GM23338 (cell line): ENCODE measurements at regions not wholly inside any gene's neighbourhood (a gene's known extent, or its start where the extent isn't known, plus 50 kb on each side); places are given as distances from the start of the nearest gene placed in this dataset.

Experiments used
- ATAC-seq: fragments of 200-7000 bp; cut with Tn5 transposase; 3 replicates; pipeline ENCODE4 v1.9.1; 2020
- DNase-seq: peaks from one replicate; pipeline ENCODE4 v3.0.0-alpha.2; 2015; ENCODE audit warnings: low spot score
- H2AFZ ChIP-seq: fragments of 200-600 bp; sonication (generic); 2 replicates; pipeline ENCODE4 v1.8.0; 2016; ENCODE audit warnings: antibody characterized with exemption, mild to moderate bottlenecking, moderate library complexity
- H3F3A ChIP-seq: fragments of 200-600 bp; sonication (generic); replicated peaks from 2 replicates; pipeline ENCODE4 v1.8.0; 2017; ENCODE audit warnings: antibody characterized with exemption, mixed run types, low read depth
- H3K27ac ChIP-seq: fragments of 200-600 bp; sonication (generic); 2 replicates; pipeline ENCODE4 v1.6.1; 2016; ENCODE audit warnings: low read depth
- H3K27me3 ChIP-seq: fragments of 200-600 bp; sonication (generic); 2 replicates; pipeline ENCODE4 v1.8.0; 2016; ENCODE audit warnings: mild to moderate bottlenecking, mixed run types, moderate library complexity; ENCODE audit not compliant: insufficient read depth
- H3K36me3 ChIP-seq: fragments of 200-600 bp; sonication (generic); 2 replicates; pipeline ENCODE4 v1.8.0; 2016; ENCODE audit warnings: mild to moderate bottlenecking; ENCODE audit not compliant: insufficient read depth
- H3K4me1 ChIP-seq: fragments of 200-600 bp; sonication (generic); 2 replicates; pipeline ENCODE4 v1.8.0; 2016; ENCODE audit warnings: mild to moderate bottlenecking, moderate library complexity; ENCODE audit not compliant: insufficient read depth
- H3K4me2 ChIP-seq: fragments of 200-600 bp; sonication (generic); 2 replicates; pipeline ENCODE4 v1.7.1; 2017; ENCODE audit warnings: mixed run types
- H3K4me3 ChIP-seq: fragments of 200-600 bp; sonication (generic); 2 replicates; pipeline ENCODE4 v1.6.1; 2016; ENCODE audit warnings: mixed run types
- H3K79me2 ChIP-seq: fragments of 200-600 bp; sonication (generic); replicated peaks from 2 replicates; pipeline ENCODE4 v1.8.0; 2017; ENCODE audit warnings: mild to moderate bottlenecking; ENCODE audit not compliant: insufficient read depth
- H3K9me2 ChIP-seq: fragments of 200-600 bp; sonication (generic); 2 replicates; pipeline ENCODE4 v1.8.0; 2017; ENCODE audit not compliant: insufficient read depth
- H4K20me1 ChIP-seq: fragments of 200-600 bp; sonication (generic); replicated peaks from 2 replicates; pipeline ENCODE4 v1.8.0; 2017; ENCODE audit warnings: mild to moderate bottlenecking; ENCODE audit not compliant: insufficient read depth
- H3K27ac Mint-ChIP-seq: 2 replicates; pipeline ENCODE4 v1.8.0; 2020; ENCODE audit warnings: inconsistent platforms, mild to moderate bottlenecking, moderate library complexity, mixed read lengths
- H3K27me3 Mint-ChIP-seq: 3 replicates; pipeline ENCODE4 v1.8.0; 2022; ENCODE audit warnings: low read depth, mild to moderate bottlenecking, moderate library complexity, mixed read lengths, inconsistent platforms; ENCODE audit not compliant: insufficient read depth, poor library complexity
- H3K36me3 Mint-ChIP-seq: 3 replicates; pipeline ENCODE4 v1.8.0; 2021; ENCODE audit warnings: low read depth, mild to moderate bottlenecking, inconsistent platforms, moderate library complexity, mixed read lengths
- H3K4me1 Mint-ChIP-seq: 3 replicates; pipeline ENCODE4 v1.8.0; 2020; ENCODE audit warnings: mild to moderate bottlenecking, inconsistent platforms, mixed read lengths
- H3K4me3 Mint-ChIP-seq: 3 replicates; pipeline ENCODE4 v1.8.0; 2021; ENCODE audit warnings: moderate library complexity, mild to moderate bottlenecking, inconsistent platforms, mixed read lengths
- H3K9me3 Mint-ChIP-seq: 3 replicates; pipeline ENCODE4 v1.8.0; 2020; ENCODE audit warnings: moderate library complexity, mild to moderate bottlenecking, inconsistent platforms, mixed read lengths
- CREB1 ChIP-seq: fragments of 250-450 bp; sonication (Bioruptor Pico); IDR thresholded peaks from 2 replicates; pipeline ENCODE4 v1.5.0; 2020; ENCODE audit warnings: low read depth, mild to moderate bottlenecking, moderate library complexity
- CTCF ChIP-seq, 2 experiments: fragments of 200-600 bp in 1 of 2; sonication (generic) in 1 of 2; conservative IDR thresholded peaks; 2 replicates each; pipeline versions ENCODE4 v1.5.1 to v1.6.1; 2016 to 2017; ENCODE audit warnings: antibody characterized with exemption in 2 of 2, low read depth in 2 of 2, mild to moderate bottlenecking in 2 of 2, moderate library complexity in 1 of 2
- ETS1 ChIP-seq: IDR thresholded peaks from 2 replicates; pipeline ENCODE4 v1.6.1; 2016; ENCODE audit warnings: antibody characterized with exemption
- EZH2 ChIP-seq: fragments of 200-600 bp; sonication (generic); IDR thresholded peaks from one replicate; pipeline ENCODE4 v1.8.0; 2017; ENCODE audit warnings: antibody characterized with exemption, mild to moderate bottlenecking, low read depth; ENCODE audit not compliant: unreplicated experiment
- EZH2phosphoT487 ChIP-seq: fragments of 200-600 bp; sonication (generic); IDR thresholded peaks from one replicate; pipeline ENCODE4 v1.8.1; 2018; ENCODE audit warnings: antibody characterized with exemption; ENCODE audit not compliant: unreplicated experiment
- JUNB ChIP-seq: IDR thresholded peaks from one replicate; pipeline ENCODE4 v1.6.1; 2016; ENCODE audit warnings: antibody characterized with exemption; ENCODE audit not compliant: unreplicated experiment
- NANOG ChIP-seq: IDR thresholded peaks from 2 replicates; pipeline ENCODE4 v1.6.1; 2016; ENCODE audit warnings: antibody characterized with exemption, borderline replicate concordance
- POLR2AphosphoS5 ChIP-seq: IDR thresholded peaks from 2 replicates; pipeline ENCODE4 v1.6.1; 2016; ENCODE audit warnings: antibody characterized with exemption, low read depth
- REST ChIP-seq: IDR thresholded peaks from one replicate; pipeline ENCODE4 v1.6.1; 2018; ENCODE audit warnings: antibody characterized with exemption; ENCODE audit not compliant: unreplicated experiment
- STAT1 ChIP-seq: IDR thresholded peaks from one replicate; pipeline ENCODE4 v1.6.1; 2016; ENCODE audit warnings: antibody characterized with exemption; ENCODE audit not compliant: unreplicated experiment
- ZNF114 ChIP-seq: fragments of 250-450 bp; sonication (Bioruptor Pico); IDR thresholded peaks from 2 replicates; pipeline ENCODE4 v1.5.0; 2020; ENCODE audit warnings: mild to moderate bottlenecking, moderate library complexity
- ZNF331 ChIP-seq: fragments of 250-450 bp; sonication (Bioruptor Pico); IDR thresholded peaks from 2 replicates; pipeline ENCODE4 v1.5.0; 2020; ENCODE audit warnings: low read depth, mild to moderate bottlenecking, moderate library complexity
- TF ChIP-seq, protein P1 (sequence below): fragments of 250-450 bp; sonication (Bioruptor Pico); IDR thresholded peaks from 2 replicates; pipeline ENCODE4 v1.5.0; 2020; ENCODE audit warnings: mild to moderate bottlenecking, moderate library complexity

DNA sequence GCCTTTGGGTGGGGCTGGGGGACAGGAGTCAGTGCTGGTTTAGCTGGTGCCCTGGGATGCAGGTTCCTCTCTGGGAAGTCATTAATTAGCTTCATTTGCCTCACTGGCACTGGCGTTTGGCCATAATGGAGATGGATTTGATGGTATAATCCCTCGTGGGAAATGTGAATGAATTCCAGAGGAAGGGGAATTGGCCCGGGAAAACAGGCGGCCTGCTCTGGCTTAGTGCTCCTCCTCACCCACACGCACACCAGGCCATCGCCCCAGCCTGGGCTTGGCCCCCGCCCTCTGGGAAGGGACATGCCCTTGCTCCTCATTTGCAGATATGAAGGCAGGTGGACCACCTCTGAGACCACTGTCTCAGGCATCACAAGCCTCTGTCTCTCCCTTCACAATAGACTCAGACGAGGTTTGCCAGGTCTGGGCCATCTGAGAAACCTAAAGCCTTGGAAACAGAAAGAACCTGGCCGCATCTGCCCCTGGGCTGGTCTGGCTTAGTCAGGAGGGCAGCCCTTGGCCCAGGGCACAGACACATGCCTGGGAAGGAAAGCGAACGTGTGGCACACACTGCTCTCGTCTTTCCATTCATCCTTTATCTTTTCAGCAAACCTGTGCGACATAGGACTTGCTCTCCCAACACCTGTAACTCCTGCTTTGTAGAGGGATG is 199.2 kb upstream of the CDH4 start:
- H3K4me3 ChIP-seq = no peak overlapping the region
- no peaks in the 10 kb centered on the region for H3F3A ChIP-seq
- no peaks in the 10 kb centered on the region for H3K9me2 ChIP-seq
- Mint-ChIP-seq H3K4me3 (no peak overlapping the region), H3K27me3 (peaks cover 25% of the 10 kb centered on the region), H3K27ac (no peak overlapping the region; the same call in 1 of the 2 replicates), H3K4me1 (peaks cover 10% of the 10 kb centered on the region), H3K9me3 (peaks cover 2% of the 10 kb centered on the region; the same call in 1 of the 3 replicates), H3K36me3 (no peaks in the 10 kb centered on the region)
- H4K20me1 ChIP-seq = no peaks in the 10 kb centered on the region
- no peak for ATAC-seq
- no peak overlapping the region for H3K4me2 ChIP-seq
- no peak overlapping the region for H2AFZ ChIP-seq
- no peaks in the 10 kb centered on the region for H3K4me1 ChIP-seq
- no peaks in the 10 kb centered on the region for H3K36me3 ChIP-seq
- no peaks in the 10 kb centered on the region for H3K79me2 ChIP-seq
- DNase-seq = no peak
- no peak for TF ChIP-seq ZNF331 (CRISPR knock-in tag)
- TF ChIP-seq REST = no peak
- no peak for TF ChIP-seq CTCF (conservative IDR thresholded peaks at IDR 0.05; ENCODE audit: low read depth in 2 of 2)
- no peak for TF ChIP-seq EZH2phosphoT487
- no peak for TF ChIP-seq STAT1
- TF ChIP-seq, protein P1, sequence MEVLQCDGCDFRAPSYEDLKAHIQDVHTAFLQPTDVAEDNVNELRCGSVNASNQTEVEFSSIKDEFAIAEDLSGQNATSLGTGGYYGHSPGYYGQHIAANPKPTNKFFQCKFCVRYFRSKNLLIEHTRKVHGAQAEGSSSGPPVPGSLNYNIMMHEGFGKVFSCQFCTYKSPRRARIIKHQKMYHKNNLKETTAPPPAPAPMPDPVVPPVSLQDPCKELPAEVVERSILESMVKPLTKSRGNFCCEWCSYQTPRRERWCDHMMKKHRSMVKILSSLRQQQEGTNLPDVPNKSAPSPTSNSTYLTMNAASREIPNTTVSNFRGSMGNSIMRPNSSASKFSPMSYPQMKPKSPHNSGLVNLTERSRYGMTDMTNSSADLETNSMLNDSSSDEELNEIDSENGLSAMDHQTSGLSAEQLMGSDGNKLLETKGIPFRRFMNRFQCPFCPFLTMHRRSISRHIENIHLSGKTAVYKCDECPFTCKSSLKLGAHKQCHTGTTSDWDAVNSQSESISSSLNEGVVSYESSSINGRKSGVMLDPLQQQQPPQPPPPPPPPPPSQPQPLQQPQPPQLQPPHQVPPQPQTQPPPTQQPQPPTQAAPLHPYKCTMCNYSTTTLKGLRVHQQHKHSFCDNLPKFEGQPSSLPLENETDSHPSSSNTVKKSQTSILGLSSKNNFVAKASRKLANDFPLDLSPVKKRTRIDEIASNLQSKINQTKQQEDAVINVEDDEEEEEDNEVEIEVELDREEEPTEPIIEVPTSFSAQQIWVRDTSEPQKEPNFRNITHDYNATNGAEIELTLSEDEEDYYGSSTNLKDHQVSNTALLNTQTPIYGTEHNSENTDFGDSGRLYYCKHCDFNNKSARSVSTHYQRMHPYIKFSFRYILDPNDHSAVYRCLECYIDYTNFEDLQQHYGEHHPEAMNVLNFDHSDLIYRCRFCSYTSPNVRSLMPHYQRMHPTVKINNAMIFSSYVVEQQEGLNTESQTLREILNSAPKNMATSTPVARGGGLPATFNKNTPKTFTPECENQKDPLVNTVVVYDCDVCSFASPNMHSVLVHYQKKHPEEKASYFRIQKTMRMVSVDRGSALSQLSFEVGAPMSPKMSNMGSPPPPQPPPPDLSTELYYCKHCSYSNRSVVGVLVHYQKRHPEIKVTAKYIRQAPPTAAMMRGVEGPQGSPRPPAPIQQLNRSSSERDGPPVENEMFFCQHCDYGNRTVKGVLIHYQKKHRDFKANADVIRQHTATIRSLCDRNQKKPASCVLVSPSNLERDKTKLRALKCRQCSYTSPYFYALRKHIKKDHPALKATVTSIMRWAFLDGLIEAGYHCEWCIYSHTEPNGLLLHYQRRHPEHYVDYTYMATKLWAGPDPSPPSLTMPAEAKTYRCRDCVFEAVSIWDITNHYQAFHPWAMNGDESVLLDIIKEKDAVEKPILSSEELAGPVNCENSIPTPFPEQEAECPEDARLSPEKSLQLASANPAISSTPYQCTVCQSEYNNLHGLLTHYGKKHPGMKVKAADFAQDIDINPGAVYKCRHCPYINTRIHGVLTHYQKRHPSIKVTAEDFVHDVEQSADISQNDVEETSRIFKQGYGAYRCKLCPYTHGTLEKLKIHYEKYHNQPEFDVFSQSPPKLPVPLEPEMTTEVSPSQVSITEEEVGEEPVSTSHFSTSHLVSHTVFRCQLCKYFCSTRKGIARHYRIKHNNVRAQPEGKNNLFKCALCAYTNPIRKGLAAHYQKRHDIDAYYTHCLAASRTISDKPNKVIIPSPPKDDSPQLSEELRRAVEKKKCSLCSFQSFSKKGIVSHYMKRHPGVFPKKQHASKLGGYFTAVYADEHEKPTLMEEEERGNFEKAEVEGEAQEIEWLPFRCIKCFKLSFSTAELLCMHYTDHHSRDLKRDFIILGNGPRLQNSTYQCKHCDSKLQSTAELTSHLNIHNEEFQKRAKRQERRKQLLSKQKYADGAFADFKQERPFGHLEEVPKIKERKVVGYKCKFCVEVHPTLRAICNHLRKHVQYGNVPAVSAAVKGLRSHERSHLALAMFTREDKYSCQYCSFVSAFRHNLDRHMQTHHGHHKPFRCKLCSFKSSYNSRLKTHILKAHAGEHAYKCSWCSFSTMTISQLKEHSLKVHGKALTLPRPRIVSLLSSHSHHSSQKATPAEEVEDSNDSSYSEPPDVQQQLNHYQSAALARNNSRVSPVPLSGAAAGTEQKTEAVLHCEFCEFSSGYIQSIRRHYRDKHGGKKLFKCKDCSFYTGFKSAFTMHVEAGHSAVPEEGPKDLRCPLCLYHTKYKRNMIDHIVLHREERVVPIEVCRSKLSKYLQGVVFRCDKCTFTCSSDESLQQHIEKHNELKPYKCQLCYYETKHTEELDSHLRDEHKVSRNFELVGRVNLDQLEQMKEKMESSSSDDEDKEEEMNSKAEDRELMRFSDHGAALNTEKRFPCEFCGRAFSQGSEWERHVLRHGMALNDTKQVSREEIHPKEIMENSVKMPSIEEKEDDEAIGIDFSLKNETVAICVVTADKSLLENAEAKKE (CRISPR knock-in tag) = no peak
- TF ChIP-seq EZH2 = no peak
- no peak for TF ChIP-seq POLR2AphosphoS5
- no peak for TF ChIP-seq NANOG
- no peak for TF ChIP-seq CREB1 (CRISPR knock-in tag)
- no peak for TF ChIP-seq ETS1
- TF ChIP-seq JUNB = no peak
- TF ChIP-seq ZNF114 (CRISPR knock-in tag) = no peak
- no peaks in the 10 kb centered on the region for H3K27me3 ChIP-seq
- H3K27ac ChIP-seq = no peak overlapping the region
